ENCODE measurements at regions not wholly inside any gene's neighbourhood (a gene's known extent, or its start where the extent isn't known, plus 50 kb on each side); places are given as distances from the start of the nearest gene placed in this dataset.

GRCh38 chr9:14365670-14366069, 51.7 kb upstream of the NFIB start:
- H3K79me1 ChIP-seq (ENCODE audit: low read depth, low read length): no peaks in the 10 kb centered on the region
- H2BK15ac ChIP-seq (ENCODE audit: low read length): no peak overlapping the region
- 82% methylated on average over 3 of the region's 3 CpGs; no CpG with 5 or more reads in 1 of the 2 experiments for WGBS, 2 experiments (ENCODE audit: extremely low coverage in 1 of 2, insufficient coverage in 1 of 2, insufficient read length in 1 of 2, insufficient replicate concordance in 2 of 2, low coverage in 1 of 2, low lambda C conversion rate in 2 of 2, missing lambda C conversion rate in 1 of 2)

More at GRCh38 chr9:14365670-14366069, 51.7 kb upstream of the NFIB start:
- ChIA-PET CTCF (ENCODE audit: partially characterized antibody) (interaction anchor here (1.1 kb wide), 1 partner anchor 9 kb away, joined by 3 read pairs; no protein-coding TSS in a partner anchor), POLR2A (ENCODE audit: partially characterized antibody) (no interaction called here)
- no peak overlapping the region for H2BK120ac ChIP-seq (replicated peaks; ENCODE audit: low read depth, low read length)
- H2BK12ac ChIP-seq (ENCODE audit: low read depth, low read length): no peak overlapping the region
- no peak overlapping the region for H2BK5ac ChIP-seq (ENCODE audit: low read depth, low read length)
- no peaks in the 10 kb centered on the region for H4K20me1 ChIP-seq (replicated peaks in 1 of 2; ENCODE audit: control insufficient read depth in 1 of 2, insufficient read depth in 2 of 2, low read length in 2 of 2)
- DNase-seq (ENCODE audit: low read depth in 1 of 2, low spot score in 2 of 2): no peak
- peaks cover 0 to 3% (median 0%) of the 10 kb centered on the region in 4 experiments; a peak in 4 of 7 replicates for H3K4me1 ChIP-seq (replicated peaks in 1 of 4; ENCODE audit: control insufficient read depth in 3 of 4, insufficient read depth in 4 of 4, low read length in 3 of 4)
- H3K56ac ChIP-seq (replicated peaks; ENCODE audit: insufficient read length, low read depth, low read length): no peak overlapping the region
- H2BK20ac ChIP-seq (ENCODE audit: low read length): no peak overlapping the region
- TF ChIP-seq SP2 (IDR thresholded peaks at IDR 0.05; ENCODE audit: low read length): no peak
- TF ChIP-seq HDAC6 (IDR thresholded peaks at IDR 0.05; ENCODE audit: low read depth, low read length): no peak
- TF ChIP-seq RFX5 (IDR thresholded peaks at IDR 0.05; ENCODE audit: borderline replicate concordance, low read depth, low read length): no peak
- TF ChIP-seq MAFK (IDR thresholded peaks at IDR 0.05; ENCODE audit: low read depth, low read length): no peak
- no peak for TF ChIP-seq RXRA (IDR thresholded peaks at IDR 0.05; ENCODE audit: insufficient read depth, low read depth, low read length)
- TF ChIP-seq GTF2F1 (IDR thresholded peaks at IDR 0.05; ENCODE audit: borderline replicate concordance, low read depth, low read length): no peak
- TF ChIP-seq ATF3 (IDR thresholded peaks at IDR 0.05; ENCODE audit: insufficient read depth, low read depth, low read length): no peak
- TF ChIP-seq ZNF274 (IDR thresholded peaks at IDR 0.05; ENCODE audit: borderline replicate concordance, extremely low read depth, low read length): no peak
- TF ChIP-seq SIX5 (IDR thresholded peaks at IDR 0.05; ENCODE audit: low read depth, low read length): no peak
- no peak for TF ChIP-seq EP300 (IDR thresholded peaks at IDR 0.05; ENCODE audit: borderline replicate concordance in 1 of 2, low read depth in 2 of 2, low read length in 2 of 2)
- TF ChIP-seq TCF12 (IDR thresholded peaks at IDR 0.05; ENCODE audit: low read depth, low read length): no peak
- TF ChIP-seq SUZ12 (IDR thresholded peaks at IDR 0.05; ENCODE audit: low read length): no peak
- no peak for TF ChIP-seq GABPA (IDR thresholded peaks at IDR 0.05; ENCODE audit: borderline replicate concordance, insufficient read depth, low read length)
- no peak for TF ChIP-seq CREB1 (IDR thresholded peaks at IDR 0.05)
- H3K9ac ChIP-seq (replicated peaks in 1 of 4; ENCODE audit: extremely low read depth in 1 of 4, low read depth in 3 of 4, low read length in 3 of 4): no peak overlapping the region
- H2AK5ac ChIP-seq (ENCODE audit: low read depth, low read length): no peak overlapping the region
- no peak overlapping the region for H3K14ac ChIP-seq (ENCODE audit: insufficient read length)
- no peak overlapping the region for H4K5ac ChIP-seq (ENCODE audit: insufficient read length, low read depth, low read length)
- H4K8ac ChIP-seq (ENCODE audit: extremely low read depth, insufficient read depth, low read length): no peak overlapping the region
- no peak overlapping the region for H3K27ac ChIP-seq (ENCODE audit: low read depth, low read length)
- H3K79me2 ChIP-seq (ENCODE audit: control insufficient read depth in 1 of 2, insufficient read depth in 2 of 2, low read length in 2 of 2): no peaks in the 10 kb centered on the region
- H3K23ac ChIP-seq (ENCODE audit: insufficient read length): no peak overlapping the region
- no peak overlapping the region for H2AFZ ChIP-seq (ENCODE audit: low read length)
- H3K9me3 ChIP-seq (ENCODE audit: insufficient read depth in 2 of 2, low read depth in 1 of 2, low read length in 1 of 2): no peaks in the 10 kb centered on the region
- no peaks in the 10 kb centered on the region for H3K36me3 ChIP-seq (ENCODE audit: control insufficient read depth in 2 of 4, insufficient read depth in 4 of 4, low read length in 3 of 4)
- no peak overlapping the region for H4K91ac ChIP-seq (replicated peaks; ENCODE audit: insufficient read length, low read length)
- no peak for FAIRE-seq
- H3K4me2 ChIP-seq (ENCODE audit: insufficient read depth in 1 of 2, low read depth in 2 of 2, low read length in 2 of 2): no peak overlapping the region
- no peak overlapping the region for H3K4ac ChIP-seq (replicated peaks; ENCODE audit: insufficient read length, low read depth, low read length)
- no peak overlapping the region for H3K18ac ChIP-seq (ENCODE audit: extremely low read depth, low read length)
- no peaks in the 10 kb centered on the region for H3K27me3 ChIP-seq (replicated peaks in 1 of 4; ENCODE audit: control insufficient read depth in 3 of 4, extremely low read depth in 1 of 4, insufficient read depth in 3 of 4, low read length in 3 of 4)
- H3K23me2 ChIP-seq (ENCODE audit: low read depth, low read length): no peaks in the 10 kb centered on the region
- H3K4me3 ChIP-seq (ENCODE audit: extremely low read depth in 1 of 4, insufficient read depth in 2 of 4, low read depth in 3 of 4, low read length in 4 of 4): no peak overlapping the region
